ENCODE measurements at regions not wholly inside any gene's neighbourhood (a gene's known extent, or its start where the extent isn't known, plus 50 kb on each side); places are given as distances from the start of the nearest gene placed in this dataset.
"Not testable (repeated sequence)": the region's sequence is repeated elsewhere in the genome, so short reads cannot be mapped to it uniquely, and the experiment has no call there.

GRCh38 chr10:45518741-45519140 is 144.7 kb downstream of the ALOX5 start:
- no peak for DNase-seq

DNA sequence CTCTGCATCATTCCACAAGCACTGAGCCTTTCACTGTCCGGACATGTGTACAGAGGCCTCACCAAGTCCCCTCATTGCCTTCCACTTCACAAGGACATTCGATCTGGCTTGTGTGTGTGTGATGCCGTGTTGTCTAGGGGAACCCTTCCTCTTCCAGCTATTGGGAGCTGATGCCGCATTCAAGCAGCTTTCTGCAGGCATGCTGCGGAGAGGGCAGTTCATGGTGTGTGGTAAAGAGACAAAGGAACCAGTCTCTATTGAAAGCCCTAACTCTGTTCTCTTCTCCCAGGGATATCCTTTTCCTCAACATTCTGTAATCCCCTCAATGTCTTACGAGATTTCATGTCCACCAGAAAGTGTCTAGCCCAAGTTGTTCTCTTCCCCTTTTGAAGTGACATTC is 141.6 kb downstream of the ALOX5 start:
- DNase-seq, result no peak

GRCh38 chr10:45514291-45515270 is 140.6 kb downstream of the ALOX5 start:
- DNase-seq, result no peak

- no peak for DNase-seq
Observed at GRCh38 chr10:45513551-45513950, 139.5 kb downstream of the ALOX5 start.

DNA sequence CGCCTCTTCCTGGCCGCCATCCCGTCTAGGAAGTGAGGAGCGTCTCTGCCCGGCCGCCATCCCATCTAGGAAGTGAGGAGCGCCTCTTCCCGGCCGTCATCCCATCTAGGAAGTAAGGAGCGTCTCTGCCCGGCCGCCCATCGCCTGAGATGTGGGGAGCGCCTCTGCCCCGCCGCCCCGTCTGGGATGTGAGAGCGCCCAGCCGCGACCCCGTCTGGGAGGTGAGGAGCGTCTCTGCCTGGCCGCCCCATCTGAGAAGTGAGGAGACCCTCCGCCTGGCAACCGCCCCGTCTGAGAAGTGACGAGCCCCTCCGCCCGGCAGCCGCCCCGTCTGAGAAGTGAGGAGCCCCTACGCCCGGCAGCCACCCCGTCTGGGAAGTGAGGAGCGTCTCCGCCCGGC is 137.9 kb downstream of the ALOX5 start:
- DNase-seq, result not testable (repeated sequence)

DNA sequence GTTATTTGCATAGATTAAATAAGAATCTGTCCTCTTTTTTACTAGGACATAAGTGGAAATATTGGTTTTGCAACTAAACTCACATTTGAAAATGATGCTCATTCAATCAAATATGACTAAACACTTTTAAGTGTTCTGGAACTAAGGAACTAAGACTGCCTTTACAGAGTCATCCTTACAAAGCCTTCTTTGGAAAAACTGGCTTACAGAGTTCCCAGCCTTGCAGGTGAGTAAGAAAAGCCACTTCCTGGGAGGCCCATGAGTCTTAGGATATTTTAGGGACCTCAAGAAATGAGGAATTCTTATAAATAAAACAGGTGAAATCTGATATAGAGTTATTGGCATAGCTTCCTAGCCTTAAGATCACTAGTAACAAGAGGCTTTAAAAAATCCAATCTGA is 135.5 kb downstream of the ALOX5 start:
- DNase-seq, result no peak

GRCh38 chr10:45505311-45505710 is 131.3 kb downstream of the ALOX5 start:
- no peak for DNase-seq

DNA sequence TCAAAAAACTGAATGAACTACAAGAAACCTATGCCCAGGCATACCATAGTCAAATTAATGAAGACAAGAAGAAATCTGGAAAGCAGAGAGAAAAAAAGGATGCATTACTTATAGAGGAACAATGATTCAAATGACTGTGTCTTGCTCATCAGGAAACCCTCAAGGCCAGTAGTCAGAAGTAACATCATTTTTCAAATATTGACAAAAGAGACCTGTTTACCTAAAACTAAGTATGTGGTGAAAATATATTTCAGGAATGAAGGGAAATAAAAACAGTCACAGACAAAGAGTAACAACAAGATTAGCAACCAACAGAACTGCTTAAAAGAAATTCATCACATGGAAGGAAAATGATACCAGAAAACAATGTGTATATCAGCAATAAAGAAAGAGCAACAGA is 128.4 kb downstream of the ALOX5 start:
- no peak for DNase-seq

GRCh38 chr10:45501791-45502190 is 127.8 kb downstream of the ALOX5 start:
- DNase-seq, result no peak

- DNase-seq, result no peak
Observed at GRCh38 chr10:45500798-45501197, 126.8 kb downstream of the ALOX5 start.

DNA sequence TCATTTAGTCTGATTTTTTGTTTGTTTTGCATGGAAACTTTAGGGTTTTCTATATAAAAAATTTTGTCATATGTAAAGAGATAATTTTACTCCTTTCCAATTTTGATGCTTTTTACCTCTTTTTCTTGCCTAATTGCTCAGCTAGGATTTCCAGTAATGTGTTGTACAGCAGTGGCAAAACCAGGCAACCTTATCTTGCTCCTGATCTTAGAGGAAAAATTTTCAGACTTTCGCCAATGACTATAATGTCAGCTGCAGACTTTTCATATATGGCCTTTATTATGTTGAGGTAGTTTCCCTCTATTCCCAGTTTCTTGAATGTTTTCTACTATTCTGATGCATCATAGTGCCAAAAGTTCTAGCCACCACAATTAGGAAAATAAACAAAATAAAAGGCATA is 126.3 kb downstream of the ALOX5 start:
- no peak for DNase-seq

DNA sequence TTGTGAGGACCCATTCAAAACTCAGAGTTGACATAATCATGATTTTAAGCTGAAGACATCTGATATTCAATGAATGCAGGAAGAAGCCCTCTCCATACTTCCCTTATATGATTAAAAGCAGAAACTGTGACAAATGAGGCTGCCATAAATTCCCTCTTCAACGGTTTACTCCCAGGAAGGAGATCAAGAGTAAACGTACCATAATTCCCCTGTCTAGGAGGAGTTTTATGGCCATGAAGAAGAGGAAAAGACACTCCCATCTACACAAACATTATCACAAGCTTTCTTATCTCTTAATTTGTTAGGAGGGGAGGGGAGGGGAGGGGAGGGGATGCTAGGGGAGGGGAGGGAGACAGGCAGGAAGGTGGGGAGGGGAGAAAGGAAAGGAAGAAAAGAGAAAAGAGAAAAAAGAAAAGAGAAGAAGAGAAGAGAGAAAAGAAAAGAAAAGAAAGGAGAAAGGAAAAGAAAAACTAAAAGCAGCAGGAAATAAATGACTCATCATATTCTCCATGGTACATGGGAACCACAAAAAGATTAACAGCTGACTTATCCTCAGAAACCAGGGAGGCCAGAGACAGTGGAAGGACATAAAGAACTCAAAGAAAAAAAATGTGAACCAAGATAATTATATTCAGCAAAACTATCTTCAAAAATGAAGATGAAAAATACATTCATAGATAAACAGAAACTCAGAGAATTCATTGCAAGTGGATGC is 121.6 kb downstream of the ALOX5 start:
- no peak for DNase-seq
